ENCODE measurements at regions not wholly inside any gene's neighbourhood (a gene's known extent, or its start where the extent isn't known, plus 50 kb on each side); places are given as distances from the start of the nearest gene placed in this dataset.

DNA sequence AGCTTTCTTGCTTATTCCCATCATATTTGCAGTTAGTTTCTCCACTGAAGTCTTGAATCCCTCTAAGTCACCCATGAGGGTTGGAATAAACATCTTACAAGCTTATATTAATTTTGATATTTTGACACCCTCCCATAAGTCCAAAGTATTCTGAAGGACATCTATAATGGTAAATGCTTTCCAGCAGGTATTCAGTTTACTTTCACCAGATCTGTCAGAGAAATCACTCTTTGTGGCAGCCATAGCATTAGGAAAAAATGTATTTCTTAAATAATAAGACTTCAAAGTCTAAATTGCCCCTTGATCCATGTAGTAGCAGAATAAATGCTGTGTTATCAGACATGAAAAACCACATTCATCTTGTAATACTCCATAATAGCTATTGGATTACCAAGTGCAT lies 1371.7 kb upstream of the PABPC4L start:
- Histone ChIP-seq H3K27me3 (ENCODE audit: control insufficient read depth, insufficient read depth, low read length) (no peaks in the 10 kb centered on the region), H3K36me3 (ENCODE audit: control insufficient read depth, insufficient read depth, low read length) (no peaks in the 10 kb centered on the region), H3K4me3 (ENCODE audit: low read depth, low read length) (no peak overlapping the region)
- TF ChIP-seq, protein P1, sequence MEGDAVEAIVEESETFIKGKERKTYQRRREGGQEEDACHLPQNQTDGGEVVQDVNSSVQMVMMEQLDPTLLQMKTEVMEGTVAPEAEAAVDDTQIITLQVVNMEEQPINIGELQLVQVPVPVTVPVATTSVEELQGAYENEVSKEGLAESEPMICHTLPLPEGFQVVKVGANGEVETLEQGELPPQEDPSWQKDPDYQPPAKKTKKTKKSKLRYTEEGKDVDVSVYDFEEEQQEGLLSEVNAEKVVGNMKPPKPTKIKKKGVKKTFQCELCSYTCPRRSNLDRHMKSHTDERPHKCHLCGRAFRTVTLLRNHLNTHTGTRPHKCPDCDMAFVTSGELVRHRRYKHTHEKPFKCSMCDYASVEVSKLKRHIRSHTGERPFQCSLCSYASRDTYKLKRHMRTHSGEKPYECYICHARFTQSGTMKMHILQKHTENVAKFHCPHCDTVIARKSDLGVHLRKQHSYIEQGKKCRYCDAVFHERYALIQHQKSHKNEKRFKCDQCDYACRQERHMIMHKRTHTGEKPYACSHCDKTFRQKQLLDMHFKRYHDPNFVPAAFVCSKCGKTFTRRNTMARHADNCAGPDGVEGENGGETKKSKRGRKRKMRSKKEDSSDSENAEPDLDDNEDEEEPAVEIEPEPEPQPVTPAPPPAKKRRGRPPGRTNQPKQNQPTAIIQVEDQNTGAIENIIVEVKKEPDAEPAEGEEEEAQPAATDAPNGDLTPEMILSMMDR (IDR thresholded peaks at IDR 0.05; ENCODE audit: insufficient read depth, low read length, poor library complexity, severe bottlenecking) = no peak
- no peak for DNase-seq (ENCODE audit: low read depth)

DNA sequence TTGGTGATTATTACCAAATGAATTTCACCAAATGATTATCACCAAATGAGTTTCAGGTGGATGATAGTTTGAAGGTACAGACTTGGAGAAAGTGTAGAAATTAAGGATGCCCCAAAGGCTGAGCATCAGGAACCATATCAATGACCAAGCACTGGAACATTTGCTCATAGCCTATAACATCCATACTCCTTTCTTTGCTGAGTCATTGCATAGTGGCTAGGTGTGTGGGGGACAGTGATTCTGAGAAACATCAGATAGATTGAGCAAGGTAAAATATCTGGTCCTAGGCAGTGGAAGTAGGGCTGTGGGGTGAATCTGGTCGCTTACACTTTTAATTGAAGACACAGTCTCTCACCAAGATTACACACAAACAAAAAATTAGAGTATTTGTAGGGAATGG lies 1362.5 kb upstream of the PABPC4L start:
- TF ChIP-seq, protein P1 (IDR thresholded peaks at IDR 0.05; ENCODE audit: insufficient read depth, low read length, poor library complexity, severe bottlenecking) = no peak
- Histone ChIP-seq H3K36me3 (ENCODE audit: control insufficient read depth, insufficient read depth, low read length) (no peaks in the 10 kb centered on the region), H3K4me3 (ENCODE audit: low read depth, low read length) (no peak overlapping the region), H3K27me3 (ENCODE audit: control insufficient read depth, insufficient read depth, low read length) (no peaks in the 10 kb centered on the region)
- no peak for DNase-seq (ENCODE audit: low read depth)

DNA sequence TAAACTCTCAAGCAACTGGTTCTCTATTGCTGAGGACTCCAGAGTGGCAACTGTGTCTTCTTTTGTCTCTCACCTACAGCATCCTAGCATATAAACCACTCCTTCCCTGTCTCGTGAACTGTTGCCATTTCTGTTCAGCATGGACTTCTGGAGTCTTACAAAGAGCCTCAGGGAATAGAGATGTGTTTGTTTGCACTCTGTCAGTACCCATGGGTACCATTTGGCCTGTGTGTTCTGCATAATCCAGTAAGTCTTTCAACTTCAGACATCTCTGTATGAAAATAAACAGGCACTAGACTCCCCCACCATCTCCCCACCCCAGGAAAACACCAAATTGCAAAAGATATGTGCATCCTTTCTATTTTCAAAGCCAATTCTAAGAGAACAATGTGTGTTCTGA lies 1351.6 kb upstream of the PABPC4L start:
- no peaks in the 10 kb centered on the region for H3K36me3 ChIP-seq (ENCODE audit: control insufficient read depth, insufficient read depth, low read length)
- H3K4me3 ChIP-seq (ENCODE audit: low read depth, low read length) = no peak overlapping the region
- H3K27me3 ChIP-seq (ENCODE audit: control insufficient read depth, insufficient read depth, low read length) = no peaks in the 10 kb centered on the region
- TF ChIP-seq, protein P1 (IDR thresholded peaks at IDR 0.05; ENCODE audit: insufficient read depth, low read length, poor library complexity, severe bottlenecking) = no peak
- DNase-seq (ENCODE audit: low read depth) = no peak

DNA sequence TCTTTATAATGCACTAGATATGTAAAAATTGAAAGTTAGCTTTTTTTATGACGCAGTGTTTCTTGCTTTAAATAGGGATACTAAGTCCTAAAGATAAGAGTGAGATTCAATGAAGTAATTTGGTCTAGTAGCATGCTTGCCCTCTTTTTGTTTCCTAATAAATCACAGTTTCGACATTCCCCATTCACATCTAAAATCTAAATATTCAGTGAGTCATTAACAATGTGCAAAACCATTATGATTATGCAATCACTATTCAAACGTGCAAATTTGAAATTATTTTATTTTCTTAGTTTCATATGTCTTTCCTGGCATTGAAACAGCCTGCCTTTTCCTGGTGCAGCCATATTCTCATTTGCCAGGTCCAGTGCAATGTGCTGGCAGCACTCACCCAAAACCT lies 1350.5 kb upstream of the PABPC4L start:
- Histone ChIP-seq H3K36me3 (ENCODE audit: control insufficient read depth, insufficient read depth, low read length) (no peaks in the 10 kb centered on the region), H3K4me3 (ENCODE audit: low read depth, low read length) (no peak overlapping the region), H3K27me3 (ENCODE audit: control insufficient read depth, insufficient read depth, low read length) (no peaks in the 10 kb centered on the region)
- no peak for DNase-seq (ENCODE audit: low read depth)
- TF ChIP-seq, protein P1 (IDR thresholded peaks at IDR 0.05; ENCODE audit: insufficient read depth, low read length, poor library complexity, severe bottlenecking) = no peak

DNA sequence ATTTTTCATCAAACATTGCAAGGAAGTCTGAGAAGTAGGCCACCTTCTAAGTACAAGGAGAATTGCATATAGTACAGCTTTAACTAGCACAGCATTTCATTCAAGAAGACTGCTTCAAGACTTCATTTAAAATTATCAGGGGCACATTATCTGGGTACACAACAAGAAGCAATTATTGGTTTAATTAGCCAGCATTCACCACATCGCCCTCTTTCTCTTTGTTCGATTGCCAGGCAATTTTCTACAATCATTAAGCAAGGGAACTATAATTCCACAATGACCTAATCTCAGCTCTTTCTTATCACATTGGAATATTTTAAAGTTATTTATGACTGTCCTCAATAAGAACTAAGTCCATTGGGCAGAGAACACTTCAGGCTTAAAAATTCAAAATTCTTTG lies 1347.1 kb upstream of the PABPC4L start:
- TF ChIP-seq, protein P1 (IDR thresholded peaks at IDR 0.05; ENCODE audit: insufficient read depth, low read length, poor library complexity, severe bottlenecking) = no peak
- Histone ChIP-seq H3K36me3 (ENCODE audit: control insufficient read depth, insufficient read depth, low read length) (no peaks in the 10 kb centered on the region), H3K27me3 (ENCODE audit: control insufficient read depth, insufficient read depth, low read length) (no peaks in the 10 kb centered on the region), H3K4me3 (ENCODE audit: low read depth, low read length) (no peak overlapping the region)
- DNase-seq (ENCODE audit: low read depth) = no peak

DNA sequence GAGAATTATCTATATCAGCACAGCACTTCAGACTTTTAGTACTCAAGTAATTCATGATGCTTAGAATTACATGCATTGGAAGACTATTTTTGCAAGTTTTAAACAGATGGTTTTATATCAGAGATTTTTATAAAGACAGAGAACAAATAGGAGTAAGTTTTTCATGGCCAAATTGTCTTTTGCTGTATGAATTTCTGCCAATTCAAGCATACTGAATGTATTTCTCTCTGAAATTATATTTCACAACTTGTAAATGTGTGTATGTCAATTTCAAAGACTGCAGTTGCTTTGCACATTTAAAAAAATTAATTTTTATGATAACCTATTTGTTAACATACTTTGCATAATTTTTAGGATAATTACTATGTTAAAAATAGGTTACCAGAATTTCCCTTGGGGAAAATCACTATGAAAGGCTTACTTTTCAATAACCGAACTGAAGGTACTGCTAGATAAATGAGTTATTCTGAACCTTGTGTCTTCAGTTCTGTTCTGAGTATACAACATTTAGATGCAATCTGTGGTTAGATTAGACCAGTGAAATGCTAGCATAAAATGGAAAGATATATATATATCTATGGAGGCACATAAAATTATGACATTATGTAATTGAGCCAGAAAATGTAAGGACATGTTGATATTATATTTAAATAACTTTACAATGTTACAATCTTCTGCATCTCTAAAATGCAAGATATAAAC lies 1344.2 kb upstream of the PABPC4L start:
- H3K27me3 ChIP-seq (ENCODE audit: control insufficient read depth, insufficient read depth, low read length) = no peaks in the 10 kb centered on the region
- TF ChIP-seq, protein P1 (IDR thresholded peaks at IDR 0.05; ENCODE audit: insufficient read depth, low read length, poor library complexity, severe bottlenecking) = no peak
- H3K36me3 ChIP-seq (ENCODE audit: control insufficient read depth, insufficient read depth, low read length) = no peaks in the 10 kb centered on the region
- no peak for DNase-seq (ENCODE audit: low read depth)
- H3K4me3 ChIP-seq (ENCODE audit: low read depth, low read length) = no peak overlapping the region

All from kidney epithelial cell (primary cell).